GM08714 (cell line): ENCODE measurements at regions not wholly inside any gene's neighbourhood (a gene's known extent, or its start where the extent isn't known, plus 50 kb on each side); places are given as distances from the start of the nearest gene placed in this dataset.
"Not testable (repeated sequence)": the region's sequence is repeated elsewhere in the genome, so short reads cannot be mapped to it uniquely, and the experiment has no call there.

Experiments
- H3K4me3 ChIP-seq: fragments of 200-500 bp; sonication (Bioruptor generic); 2 replicates; pipeline ENCODE4 v1.5.1; 2014; ENCODE audit warnings: mild to moderate bottlenecking, low read length, inconsistent platforms
- ZNF274 ChIP-seq: IDR thresholded peaks from 2 replicates; pipeline ENCODE4 v1.6.1; 2012; ENCODE audit warnings: mild to moderate bottlenecking, low read depth, low read length

GRCh38 chrX:933611-934010 lies 278.8 kb downstream of the CRLF2 start:
- no peak for TF ChIP-seq ZNF274

DNA sequence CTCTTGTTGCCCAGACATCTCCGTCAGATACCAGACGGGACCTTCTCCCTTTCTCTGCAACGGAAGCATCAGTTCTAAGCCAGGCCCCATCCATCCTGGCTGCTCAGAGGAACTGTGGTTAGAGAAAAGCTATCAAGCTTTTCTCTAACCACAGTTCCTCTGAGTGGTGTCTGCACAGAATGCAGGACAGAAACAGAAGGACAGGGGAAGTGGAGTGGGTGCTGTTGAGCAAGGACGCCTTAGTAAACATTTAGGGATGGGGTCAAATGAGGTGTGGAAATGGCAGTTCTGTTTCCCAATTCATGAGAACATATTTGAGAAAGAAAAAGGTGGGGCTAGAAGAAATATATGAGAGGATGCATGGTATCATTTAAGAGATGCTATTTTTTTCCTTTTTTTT lies 283.8 kb downstream of the CRLF2 start:
- no peak overlapping the region for H3K4me3 ChIP-seq
- no peak for TF ChIP-seq ZNF274

More at GRCh38 chrX:933611-934010, 278.8 kb downstream of the CRLF2 start:
- H3K4me3 ChIP-seq, result no peak overlapping the region

DNA sequence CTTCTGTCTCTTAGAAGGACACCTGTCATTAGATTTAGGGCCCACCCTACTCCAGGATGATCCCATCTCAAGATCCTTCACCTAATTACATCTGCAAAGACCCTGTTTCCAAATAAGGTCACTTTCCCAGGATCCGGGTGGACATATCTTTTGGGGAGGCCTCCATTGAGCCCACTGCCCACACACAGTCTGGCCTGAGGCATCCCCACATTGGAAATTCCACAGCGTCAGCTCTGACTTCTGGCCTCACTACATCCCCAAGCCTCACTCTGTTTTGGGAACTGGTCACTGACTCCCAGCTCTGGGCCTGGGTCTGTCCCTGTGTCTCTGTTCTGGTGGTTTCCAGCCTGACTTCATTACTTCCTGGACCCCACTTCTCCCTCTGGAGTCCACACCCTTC lies 285.5 kb downstream of the CRLF2 start:
- no peak overlapping the region for H3K4me3 ChIP-seq
- TF ChIP-seq ZNF274, result no peak

DNA sequence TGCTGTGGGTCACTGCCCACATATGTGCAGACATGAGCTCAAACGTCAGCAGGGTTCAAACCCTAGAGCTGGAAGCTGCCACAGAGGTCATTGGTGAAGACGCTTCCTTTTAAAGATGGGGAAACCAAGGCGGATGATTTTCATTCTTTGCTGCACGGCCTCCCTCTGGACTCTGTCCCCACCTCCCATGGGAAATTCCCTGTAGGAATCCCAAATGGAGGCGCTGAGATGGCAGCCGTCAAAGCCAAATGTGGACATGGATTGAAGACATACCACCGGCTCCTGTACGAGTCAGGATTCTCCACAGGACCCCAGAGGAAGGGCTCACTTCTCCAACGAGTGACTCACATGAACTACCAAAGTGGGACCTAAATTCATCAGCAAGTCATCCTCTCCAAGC lies 286.4 kb downstream of the CRLF2 start:
- TF ChIP-seq ZNF274, result no peak
- H3K4me3 ChIP-seq, result no peak overlapping the region

- H3K4me3 ChIP-seq, result no peak overlapping the region
- no peak for TF ChIP-seq ZNF274
Observed at GRCh38 chrX:925652-926061, 286.8 kb downstream of the CRLF2 start.

DNA sequence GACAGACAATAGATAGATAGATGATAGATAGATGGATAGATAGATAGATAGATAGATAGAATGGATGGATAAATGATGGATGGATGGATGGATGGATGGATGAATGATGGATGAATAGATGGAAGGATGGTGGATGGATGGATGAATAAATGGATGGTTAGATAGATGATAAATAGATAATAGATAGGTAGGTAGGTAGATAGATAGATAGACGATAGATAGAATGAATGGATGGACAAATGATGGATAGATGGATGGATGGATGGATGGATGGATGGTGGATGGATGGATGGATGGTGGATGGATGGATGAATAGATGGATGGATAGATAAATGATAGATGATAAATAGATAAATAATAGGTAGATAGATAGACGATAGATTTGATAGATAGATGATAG lies 287.4 kb downstream of the CRLF2 start:
- TF ChIP-seq ZNF274, result no peak

DNA sequence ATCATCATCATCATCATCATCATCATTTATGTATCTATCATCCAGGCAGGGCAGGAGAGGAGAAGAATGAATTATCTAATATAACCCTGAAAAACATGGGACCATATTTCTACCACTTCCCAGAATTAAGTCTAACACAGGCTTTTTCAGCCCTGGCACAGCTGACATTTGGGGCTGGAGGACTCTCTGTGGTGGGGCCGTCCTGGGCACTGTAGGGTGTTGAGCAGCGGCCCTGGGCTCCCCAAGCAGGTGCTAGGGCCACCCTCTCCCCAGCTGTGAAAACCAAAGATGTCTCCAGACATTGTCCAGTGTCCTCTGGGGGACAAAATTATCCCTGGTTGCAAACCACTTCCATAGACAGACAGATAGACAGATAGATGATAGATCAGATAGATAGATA lies 288.4 kb downstream of the CRLF2 start:
- H3K4me3 ChIP-seq, result no peak overlapping the region
- TF ChIP-seq ZNF274, result no peak

More for the DNA sequence above, 287.4 kb downstream of the CRLF2 start:
- no peak overlapping the region for H3K4me3 ChIP-seq

GRCh38 chrX:920234-920799 lies 289.7 kb downstream of the SHOX start:
- TF ChIP-seq ZNF274, result no peak
- H3K4me3 ChIP-seq, result no peak overlapping the region

- H3K4me3 ChIP-seq, result no peak overlapping the region
- TF ChIP-seq ZNF274, result no peak
Observed at GRCh38 chrX:916230-916599, 285.6 kb downstream of the SHOX start.

DNA sequence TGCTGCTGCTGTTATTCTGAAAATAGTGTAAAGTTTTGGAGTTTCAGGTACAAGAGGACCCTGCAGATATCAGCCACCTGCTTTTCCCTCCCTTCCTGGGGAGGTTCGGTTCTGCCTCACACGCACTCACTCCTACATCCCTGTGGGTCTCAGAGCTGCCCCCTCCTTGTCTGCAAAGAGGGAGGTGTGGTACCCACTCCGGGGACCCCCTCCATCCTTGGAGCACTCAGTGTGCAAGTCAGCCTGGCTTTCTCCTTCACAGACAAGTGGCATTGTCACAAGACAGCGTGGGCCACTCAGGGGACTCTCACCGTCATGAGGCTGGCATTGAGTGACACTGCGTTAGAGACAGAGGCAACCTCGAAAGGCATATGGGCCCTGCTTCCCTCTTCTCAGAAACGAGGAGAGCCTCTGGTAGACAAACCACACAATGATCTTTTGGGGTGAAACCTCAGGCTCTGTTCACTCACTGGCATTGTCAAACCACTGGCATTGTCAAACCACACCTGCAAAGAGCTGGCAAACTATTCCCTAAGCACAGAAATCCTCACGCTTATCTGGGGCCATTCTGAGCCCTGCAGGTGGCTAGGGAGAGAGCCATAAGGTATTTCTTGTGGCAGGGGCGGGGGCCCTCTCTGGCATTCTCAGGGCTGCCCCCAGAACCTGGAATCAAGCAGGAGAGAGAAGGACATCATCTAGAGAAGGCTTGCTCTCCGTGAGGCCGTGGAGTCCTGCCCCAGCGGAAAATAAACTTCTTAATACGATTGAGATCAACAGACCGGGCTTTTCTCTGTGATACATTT lies 285.0 kb downstream of the SHOX start:
- H3K4me3 ChIP-seq, result no peak overlapping the region
- no peak for TF ChIP-seq ZNF274

- no peak for TF ChIP-seq ZNF274
- H3K4me3 ChIP-seq, result no peak overlapping the region
Observed at GRCh38 chrX:914206-914605, 283.6 kb downstream of the SHOX start.

- no peak for TF ChIP-seq ZNF274
- H3K4me3 ChIP-seq, result no peak overlapping the region
Observed at GRCh38 chrX:912677-913076, 282.1 kb downstream of the SHOX start.

- H3K4me3 ChIP-seq, result not testable (repeated sequence)
Observed at GRCh38 chrX:909068-909467, 278.5 kb downstream of the SHOX start.

GRCh38 chrX:906586-906985 lies 276.0 kb downstream of the SHOX start:
- H3K4me3 ChIP-seq, result no peak overlapping the region
- no peak for TF ChIP-seq ZNF274

GRCh38 chrX:905848-906566 lies 275.4 kb downstream of the SHOX start:
- TF ChIP-seq ZNF274, result no peak
- H3K4me3 ChIP-seq, result no peak overlapping the region
